ENCODE measurements at regions not wholly inside any gene's neighbourhood (a gene's known extent, or its start where the extent isn't known, plus 50 kb on each side); places are given as distances from the start of the nearest gene placed in this dataset.
"Not testable (repeated sequence)": the region's sequence is repeated elsewhere in the genome, so short reads cannot be mapped to it uniquely, and the experiment has no call there.

DNA sequence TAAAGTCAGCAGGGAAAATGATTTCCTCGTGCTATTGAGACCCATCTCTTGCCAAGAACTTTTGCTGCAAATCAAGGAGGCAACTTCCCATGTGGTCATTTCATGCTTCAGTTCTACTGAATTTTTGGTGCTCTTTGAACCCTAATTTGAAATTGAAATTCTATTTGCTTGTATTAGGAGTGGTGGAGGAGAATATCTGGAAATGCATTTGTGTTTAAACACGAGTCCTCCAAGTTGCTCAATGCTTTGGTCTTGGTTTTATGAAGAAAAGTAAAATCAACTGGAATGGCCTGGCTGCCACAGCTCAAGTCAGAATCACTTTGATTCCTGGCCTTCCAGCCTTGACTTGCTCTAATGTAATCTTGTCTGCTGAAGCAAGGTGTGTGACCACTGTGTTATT lies 613.2 kb downstream of the TLE1 start:
- no peak for DNase-seq (ENCODE audit: low read depth in 2 of 2)

DNA sequence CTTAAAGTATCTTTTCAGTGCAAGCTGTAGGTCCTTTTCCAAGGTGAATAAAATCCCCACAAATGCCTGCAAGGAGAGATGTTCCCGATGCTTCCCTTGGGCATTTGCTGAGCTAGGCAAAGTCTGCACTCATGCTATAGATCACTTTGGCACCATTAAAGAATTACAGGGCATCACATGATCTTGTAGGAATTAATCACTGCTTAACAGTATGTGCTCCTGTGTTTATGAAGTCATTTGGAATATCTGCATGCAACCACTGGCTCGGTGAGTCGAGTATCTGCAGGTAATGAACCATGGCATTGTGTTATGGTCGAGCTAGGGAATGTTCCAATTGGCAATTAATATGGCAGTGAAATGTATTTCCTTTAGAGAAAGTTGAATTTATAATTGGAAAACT lies 615.1 kb downstream of the TLE1 start:
- DNase-seq (ENCODE audit: low read depth in 2 of 2) = no peak

DNA sequence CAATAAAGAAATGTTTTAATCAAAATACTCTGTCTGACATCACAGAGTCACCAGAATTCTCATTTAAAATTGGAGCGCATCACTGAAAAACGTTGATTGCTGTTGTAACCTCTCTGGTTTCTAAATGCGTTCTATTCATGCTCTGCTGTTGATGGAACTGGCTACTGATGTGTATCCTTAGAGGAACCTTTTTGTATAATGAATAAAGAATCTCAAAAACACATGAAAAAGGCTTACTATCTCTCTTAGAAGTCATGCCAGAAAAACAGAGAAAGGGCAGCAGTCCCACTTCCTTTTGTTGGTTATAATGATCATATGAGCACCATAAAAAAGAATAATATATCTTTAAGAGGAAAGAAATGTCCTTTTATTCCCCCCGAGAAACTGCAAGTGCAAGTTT lies 615.5 kb downstream of the TLE1 start:
- DNase-seq (ENCODE audit: low read depth in 2 of 2) = no peak

- no peak for DNase-seq (ENCODE audit: low read depth in 2 of 2)
Measured at GRCh38 chr9:81072758-81073157, 616.6 kb downstream of the TLE1 start.

GRCh38 chr9:81071108-81071507 lies 618.2 kb downstream of the TLE1 start:
- no peak for DNase-seq (ENCODE audit: low read depth in 2 of 2)

- DNase-seq (ENCODE audit: low read depth in 2 of 2) = no peak
Measured at GRCh38 chr9:81070689-81071088, 618.7 kb downstream of the TLE1 start.

- DNase-seq (ENCODE audit: low read depth in 2 of 2) = no peak
Measured at GRCh38 chr9:81069923-81070322, 619.4 kb downstream of the TLE1 start.

DNA sequence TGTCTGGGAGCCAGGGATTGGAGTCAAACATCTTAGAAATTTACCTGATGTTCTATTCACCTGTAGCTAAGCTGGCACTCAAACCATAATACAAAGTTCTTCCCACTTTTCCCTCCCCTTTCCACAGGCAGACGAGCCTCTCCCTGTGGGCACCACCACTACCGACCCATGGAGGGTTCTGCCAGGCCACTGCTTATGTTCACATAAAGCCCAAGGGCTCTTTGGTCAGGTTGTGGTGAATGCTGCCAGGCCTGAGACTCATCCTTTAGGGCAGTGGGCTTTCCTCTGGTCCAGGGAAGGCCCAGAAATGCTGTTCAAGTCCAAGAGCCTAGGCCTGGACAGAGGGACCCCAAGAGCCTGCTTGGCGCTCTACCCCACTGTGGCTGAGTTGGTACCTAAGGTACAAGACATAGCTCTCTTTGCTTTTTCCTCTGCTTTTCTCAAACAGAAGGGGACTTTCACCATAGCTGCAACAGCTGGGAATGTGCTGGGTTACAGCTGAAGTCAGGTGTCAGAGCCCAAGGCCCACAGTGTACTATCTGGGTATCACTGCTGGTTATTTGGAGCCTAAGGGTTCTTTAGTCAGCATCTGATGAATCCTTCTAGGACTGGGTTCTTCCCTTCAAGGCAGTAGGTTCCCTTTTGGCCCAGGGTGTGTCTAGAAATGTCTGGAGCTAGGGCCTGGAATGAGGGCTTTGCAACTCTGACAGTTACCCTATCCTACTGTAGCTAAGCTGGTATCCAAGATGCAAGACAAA lies 620.1 kb downstream of the TLE1 start:
- no peak for DNase-seq (ENCODE audit: low read depth in 2 of 2)

DNA sequence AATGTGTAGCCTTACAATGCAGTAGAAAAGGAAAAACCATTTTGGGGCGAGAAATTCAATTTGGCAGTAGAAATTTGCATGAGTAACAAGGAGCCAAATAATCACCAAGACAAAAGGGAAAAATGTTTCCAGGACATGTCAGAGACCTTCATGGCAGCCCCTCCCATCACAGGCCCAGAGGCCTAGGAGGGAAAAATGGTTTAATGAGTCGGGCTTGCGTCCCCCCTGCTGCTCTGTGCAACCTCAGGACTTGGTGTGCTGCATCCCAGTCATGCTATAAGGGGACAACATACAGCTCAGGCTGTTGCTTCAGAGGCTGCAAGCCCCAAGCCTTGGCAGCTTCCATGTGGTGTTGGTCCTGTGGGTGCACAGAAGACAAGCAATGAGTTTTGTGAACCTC lies 626.4 kb downstream of the TLE1 start:
- not testable (repeated sequence) for DNase-seq (ENCODE audit: low read depth in 2 of 2)

DNA sequence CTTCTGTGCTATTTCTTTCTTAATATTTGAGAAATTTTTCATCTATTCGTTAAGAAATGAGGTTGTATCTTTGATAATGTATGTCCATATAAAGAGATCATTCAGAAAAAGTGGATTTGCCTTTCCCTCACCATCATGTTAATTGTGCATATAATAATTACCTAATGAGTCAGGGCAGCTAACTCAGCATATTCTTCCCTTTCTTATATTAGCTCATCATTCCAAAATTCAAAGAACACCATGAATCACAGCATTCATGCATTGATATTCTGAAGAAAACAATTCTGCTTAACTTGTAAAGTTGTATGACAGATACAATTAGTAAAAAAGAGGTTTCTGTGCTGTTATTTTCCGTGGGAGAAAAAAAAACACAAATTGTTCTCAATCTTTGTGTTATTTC lies 630.6 kb downstream of the TLE1 start:
- DNase-seq (ENCODE audit: low read depth in 2 of 2) = no peak

DNA sequence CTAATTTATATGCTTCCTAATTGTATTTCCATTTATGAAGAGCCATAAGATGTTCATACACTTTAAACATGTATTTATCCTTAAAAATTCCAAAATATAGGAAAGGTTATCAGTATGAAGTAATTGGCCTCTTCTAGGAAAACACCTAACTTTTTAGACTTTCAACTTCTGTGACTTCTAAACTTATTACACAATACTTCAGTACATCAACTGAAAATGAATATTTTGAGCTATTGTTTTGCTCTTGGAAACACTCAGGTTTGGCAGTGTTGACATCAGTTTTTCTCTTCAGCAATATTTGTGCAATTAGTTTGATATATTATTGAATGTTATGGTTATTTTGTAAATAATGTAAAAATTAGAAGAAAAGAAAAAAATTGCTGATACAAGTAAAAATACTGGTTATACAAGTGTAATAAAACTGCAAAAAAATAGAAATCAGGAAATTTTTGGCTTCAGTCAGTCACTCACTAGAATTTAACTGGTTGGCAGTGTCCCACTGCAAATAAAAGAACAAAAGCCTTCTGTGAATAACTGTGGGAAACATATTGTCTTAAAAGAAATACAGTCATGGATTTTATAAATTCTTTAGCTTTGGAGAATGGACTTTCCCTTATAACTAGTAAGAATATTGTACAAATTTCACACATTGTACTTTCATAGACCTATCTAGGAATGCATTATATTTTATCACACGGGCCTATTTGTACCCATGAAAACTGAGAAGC lies 635.9 kb downstream of the TLE1 start:
- DNase-seq (ENCODE audit: low read depth in 2 of 2) = no peak

- peak in 1 of 2 experiments; percentile 17 for DNase-seq (ENCODE audit: low read depth in 2 of 2)
Measured at GRCh38 chr9:81052846-81053245, 636.5 kb downstream of the TLE1 start.

DNA sequence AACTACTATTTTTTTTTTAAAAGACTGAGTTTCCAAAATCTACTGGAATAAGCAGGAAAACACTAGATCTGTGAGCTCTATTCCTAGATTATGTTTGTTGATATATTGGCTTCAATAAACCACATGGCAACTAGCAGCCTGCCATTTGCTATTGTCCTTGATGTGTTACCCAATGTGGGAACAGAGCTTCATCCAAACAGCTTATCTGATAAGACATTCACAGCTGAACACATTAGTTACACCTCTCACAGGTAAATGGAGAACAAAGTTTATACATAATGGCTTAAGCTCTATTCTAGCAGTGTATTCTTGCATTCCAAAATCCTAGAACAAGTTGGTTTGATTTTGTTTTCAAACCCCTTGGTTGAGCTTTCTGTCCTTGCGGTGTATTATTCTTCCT lies 642.1 kb downstream of the TLE1 start:
- no peak for DNase-seq (ENCODE audit: low read depth in 2 of 2)

DNA sequence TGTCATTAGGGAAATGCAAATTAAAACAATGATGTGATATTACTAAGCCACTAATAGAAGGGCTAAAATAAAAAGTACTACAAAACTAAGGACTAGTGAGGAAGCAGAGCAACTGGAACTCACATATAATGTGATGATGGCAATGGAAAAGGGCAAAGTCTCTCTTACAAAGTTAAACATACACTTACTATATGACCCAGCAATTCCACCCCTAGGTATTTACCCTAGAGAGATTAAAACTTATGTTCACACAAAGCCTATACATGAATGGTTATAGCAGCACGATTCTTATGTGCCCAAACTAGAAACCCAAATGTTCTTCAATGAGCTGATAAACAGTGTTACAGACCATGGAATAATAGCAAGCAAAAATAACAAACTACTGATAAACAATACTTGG lies 643.7 kb downstream of the TLE1 start:
- no peak for DNase-seq (ENCODE audit: low read depth in 2 of 2)

DNA sequence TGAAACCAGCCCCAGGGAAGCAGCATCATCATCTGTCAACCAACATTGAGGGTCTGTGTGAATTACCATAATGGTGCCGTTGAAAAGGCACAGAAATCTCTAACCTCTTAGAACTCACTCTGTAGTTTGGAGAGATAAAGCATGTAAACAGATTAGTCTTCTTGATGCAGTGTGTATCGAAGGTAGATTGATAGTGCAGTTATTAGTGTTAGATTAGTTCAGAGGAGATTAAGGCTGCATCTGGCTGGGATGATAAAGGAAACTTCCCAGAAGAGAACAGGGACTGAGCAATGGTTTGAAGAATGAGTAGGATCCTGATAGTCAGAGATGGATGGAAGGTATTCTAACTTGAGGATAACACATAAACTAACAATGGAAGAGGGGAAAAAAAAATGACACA lies 651.5 kb downstream of the TLE1 start:
- DNase-seq (ENCODE audit: low read depth in 2 of 2) = no peak

- no peak for DNase-seq (ENCODE audit: low read depth in 2 of 2)
Measured at GRCh38 chr9:81035601-81036000, 653.7 kb downstream of the TLE1 start.

GRCh38 chr9:81035171-81035570 lies 654.2 kb downstream of the TLE1 start:
- peak; percentile 58 to 59 for DNase-seq (ENCODE audit: low read depth in 2 of 2)

DNA sequence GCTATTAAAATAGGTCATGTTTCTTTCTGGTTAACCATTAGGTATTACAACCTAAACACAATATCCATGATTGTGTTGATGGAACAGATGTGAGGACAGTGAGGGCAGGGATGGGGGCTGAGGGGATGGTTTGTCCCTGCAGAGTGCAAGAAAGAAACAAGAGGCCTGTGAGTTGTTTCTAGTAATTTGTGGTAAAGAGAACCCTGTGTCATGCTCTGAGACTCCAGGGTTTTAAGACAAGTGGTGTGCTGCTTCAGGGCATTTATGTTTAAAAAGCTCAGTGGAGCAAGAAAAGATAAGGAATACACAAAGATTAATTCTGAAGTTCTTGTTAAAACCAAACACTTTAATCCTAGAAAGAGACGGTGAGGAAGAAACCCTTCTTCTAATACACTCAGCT lies 656.5 kb downstream of the TLE1 start:
- peak in 1 of 2 experiments; percentile 3 for DNase-seq (ENCODE audit: low read depth in 2 of 2)

- peak; percentile 66 to 70 for DNase-seq (ENCODE audit: low read depth in 2 of 2)
Measured at GRCh38 chr9:81032030-81032572, 657.2 kb downstream of the TLE1 start.

DNA sequence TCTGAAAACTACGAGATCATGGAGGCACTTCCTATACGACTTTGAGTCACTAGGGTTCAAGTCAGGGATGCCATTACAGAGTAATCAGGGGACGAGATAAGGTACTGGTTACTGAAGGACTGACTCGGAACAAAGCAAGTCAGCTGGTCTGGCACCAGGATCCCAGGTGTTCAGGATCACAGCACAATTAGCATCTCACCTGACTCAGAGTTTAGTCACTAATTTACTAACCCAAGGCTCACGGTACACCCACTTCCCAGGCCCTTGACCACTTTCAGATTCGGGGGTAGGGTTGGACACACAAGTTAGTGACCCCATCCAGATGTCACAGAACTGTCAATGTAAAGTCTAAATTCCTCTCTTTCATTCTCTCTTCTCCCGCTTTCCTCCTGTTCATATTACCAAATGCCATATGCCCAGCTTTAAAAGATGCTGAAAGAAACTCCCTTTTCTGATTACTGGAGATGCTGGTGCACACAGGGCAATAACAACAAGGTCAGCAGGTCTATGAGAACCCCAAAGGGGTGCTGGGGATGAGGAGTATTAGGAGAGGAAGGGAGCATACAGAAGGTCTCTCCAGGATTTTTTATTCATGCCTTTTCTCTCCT lies 657.8 kb downstream of the TLE1 start:
- no peak for DNase-seq (ENCODE audit: low read depth in 2 of 2)

- DNase-seq (ENCODE audit: low read depth in 2 of 2) = no peak
Measured at GRCh38 chr9:81030027-81030426, 659.3 kb downstream of the TLE1 start.

- peak; percentile 88 to 89 for DNase-seq (ENCODE audit: low read depth in 2 of 2)
Measured at GRCh38 chr9:81028504-81028903, 660.8 kb downstream of the TLE1 start.

- peak; percentile 23 to 27 for DNase-seq (ENCODE audit: low read depth in 2 of 2)
Measured at GRCh38 chr9:81022177-81022576, 667.2 kb downstream of the TLE1 start.
